ENCODE measurements at regions not wholly inside any gene's neighbourhood (a gene's known extent, or its start where the extent isn't known, plus 50 kb on each side); places are given as distances from the start of the nearest gene placed in this dataset.

GRCh38 chr2:195407783-195408182 lies 249.2 kb upstream of the SLC39A10 start:
- Histone ChIP-seq H3K27ac (no peak overlapping the region), H3K4me1 (replicated peaks; ENCODE audit: insufficient read depth) (no peaks in the 10 kb centered on the region), H3K9me3 (ENCODE audit: insufficient read depth, low read depth) (no peaks in the 10 kb centered on the region), H3K4me2 (no peak overlapping the region), H3F3A (ENCODE audit: insufficient read depth, low read depth) (no peaks in the 10 kb centered on the region), H3K4me3 (no peak overlapping the region), H2AFZ (no peak overlapping the region), H3K79me2 (ENCODE audit: low read depth) (no peaks in the 10 kb centered on the region), H3K27me3 (ENCODE audit: insufficient read depth, low read depth) (no peaks in the 10 kb centered on the region), H4K20me1 (ENCODE audit: insufficient read depth) (no peaks in the 10 kb centered on the region), H3K36me3 (ENCODE audit: low read depth) (no peaks in the 10 kb centered on the region), H3K9me2 (ENCODE audit: insufficient read depth) (no peaks in the 10 kb centered on the region)
- no TSS peak for BruUV-seq (replicated peaks)
- CTCF ChIA-PET, result no interaction called here
- DNase-seq, result no peak
- no peak for TF ChIP-seq CTCF (conservative IDR thresholded peaks at IDR 0.05)
- TF ChIP-seq EZH2 (IDR thresholded peaks at IDR 0.05; ENCODE audit: low read depth), result no peak
- POLR2A ChIA-PET (ENCODE audit: unreplicated experiment), result interaction anchor here (0.7 kb wide), 1 partner anchor 154 kb away, joined by 9 read pairs; no protein-coding TSS in a partner anchor
- intact Hi-C loops (cut with micrococcal nuclease; ENCODE audit: unreplicated experiment), result no loop called here

GRCh38 chr2:195406886-195407603 lies 250.0 kb upstream of the SLC39A10 start:
- no peak overlapping the region for H3K4me3 ChIP-seq
- H3K27me3 ChIP-seq (ENCODE audit: insufficient read depth, low read depth), result no peaks in the 10 kb centered on the region
- no TSS peak for BruUV-seq (replicated peaks)
- H4K20me1 ChIP-seq (ENCODE audit: insufficient read depth), result no peaks in the 10 kb centered on the region
- no peaks in the 10 kb centered on the region for H3K4me1 ChIP-seq (replicated peaks; ENCODE audit: insufficient read depth)
- no peaks in the 10 kb centered on the region for H3F3A ChIP-seq (ENCODE audit: insufficient read depth, low read depth)
- TF ChIP-seq EZH2 (IDR thresholded peaks at IDR 0.05; ENCODE audit: low read depth) (no peak), CTCF (conservative IDR thresholded peaks at IDR 0.05) (no peak)
- H3K79me2 ChIP-seq (ENCODE audit: low read depth), result no peaks in the 10 kb centered on the region
- CTCF ChIA-PET, result no interaction called here
- no peak overlapping the region for H2AFZ ChIP-seq
- H3K36me3 ChIP-seq (ENCODE audit: low read depth), result no peaks in the 10 kb centered on the region
- no peaks in the 10 kb centered on the region for H3K9me3 ChIP-seq (ENCODE audit: insufficient read depth, low read depth)
- intact Hi-C loops (cut with micrococcal nuclease; ENCODE audit: unreplicated experiment), result no loop called here
- H3K9me2 ChIP-seq (ENCODE audit: insufficient read depth), result no peaks in the 10 kb centered on the region
- DNase-seq, result no peak
- no peak overlapping the region for H3K4me2 ChIP-seq
- no peak overlapping the region for H3K27ac ChIP-seq
- POLR2A ChIA-PET (ENCODE audit: unreplicated experiment), result interaction anchor here (0.7 kb wide), 1 partner anchor 155 kb away, joined by 9 read pairs; no protein-coding TSS in a partner anchor

- Histone ChIP-seq H3K27ac (no peak overlapping the region), H3K27me3 (ENCODE audit: insufficient read depth, low read depth) (no peaks in the 10 kb centered on the region), H4K20me1 (ENCODE audit: insufficient read depth) (no peaks in the 10 kb centered on the region), H3K4me1 (replicated peaks; ENCODE audit: insufficient read depth) (no peaks in the 10 kb centered on the region), H3K79me2 (ENCODE audit: low read depth) (no peaks in the 10 kb centered on the region), H3K9me2 (ENCODE audit: insufficient read depth) (no peaks in the 10 kb centered on the region), H2AFZ (no peak overlapping the region), H3K36me3 (ENCODE audit: low read depth) (no peaks in the 10 kb centered on the region), H3F3A (ENCODE audit: insufficient read depth, low read depth) (no peaks in the 10 kb centered on the region), H3K9me3 (ENCODE audit: insufficient read depth, low read depth) (no peaks in the 10 kb centered on the region), H3K4me2 (no peak overlapping the region), H3K4me3 (no peak overlapping the region)
- BruUV-seq (replicated peaks), result no TSS peak
- no peak for TF ChIP-seq CTCF (conservative IDR thresholded peaks at IDR 0.05)
- TF ChIP-seq EZH2 (IDR thresholded peaks at IDR 0.05; ENCODE audit: low read depth), result no peak
- ChIA-PET CTCF (no interaction called here), POLR2A (ENCODE audit: unreplicated experiment) (no interaction called here)
- intact Hi-C loops (cut with micrococcal nuclease; ENCODE audit: unreplicated experiment), result no loop called here
- DNase-seq, result no peak
These were observed 252.4 kb upstream of the SLC39A10 start for GRCh38 chr2:195404651-195405050.

Measured in PC-9 (cell line).